OCI-LY3 (cell line): ENCODE measurements at regions not wholly inside any gene's neighbourhood (a gene's known extent, or its start where the extent isn't known, plus 50 kb on each side); places are given as distances from the start of the nearest gene placed in this dataset.

Experiments used
- H2AFZ ChIP-seq: fragments of 200-600, 300-600 bp; shearing (Covaris generic); 2 replicates; pipeline ENCODE4 v1.6.0; 2014; ENCODE audit warnings: antibody characterized with exemption, low read depth, low read length
- H3K27ac ChIP-seq: fragments of 200-600, 300-600 bp; sonication (generic); 2 replicates; pipeline ENCODE4 v1.5.1; 2014; ENCODE audit warnings: mild to moderate bottlenecking, low read length, moderate library complexity, mixed read lengths
- H3K27me3 ChIP-seq: fragments of 200-600, 300-600 bp; sonication (generic); 2 replicates; pipeline ENCODE4 v1.6.1; 2014; ENCODE audit warnings: low read depth, low read length, mixed read lengths
- H3K36me3 ChIP-seq: fragments of 200-600, 300-600 bp; sonication (generic); replicated peaks from 2 replicates; pipeline ENCODE3; 2014; ENCODE audit warnings: low read depth, low read length, mixed read lengths
- H3K4me1 ChIP-seq: fragments of 300-600, 200-600 bp; sonication (generic); 2 replicates; pipeline ENCODE4 v1.6.1; 2014; ENCODE audit warnings: low read length, mixed read lengths
- H3K4me2 ChIP-seq: fragments of 200-600, 300-600 bp; sonication (generic); 2 replicates; pipeline ENCODE4 v1.6.1; 2014; ENCODE audit warnings: low read length, mixed read lengths
- H3K4me3 ChIP-seq: fragments of 300-600, 200-600 bp; sonication (generic); 2 replicates; pipeline ENCODE4 v1.5.1; 2014; ENCODE audit warnings: antibody characterized with exemption, mild to moderate bottlenecking, low read length, moderate library complexity
- H3K79me2 ChIP-seq: fragments of 300-600, 200-600 bp; shearing (Covaris generic); 2 replicates; pipeline ENCODE4 v1.6.1; 2014; ENCODE audit warnings: mild to moderate bottlenecking, low read length, mixed read lengths
- H3K9ac ChIP-seq: fragments of 300-600, 200-600 bp; shearing (Covaris generic); 2 replicates; pipeline ENCODE4 v1.6.0; 2014; ENCODE audit warnings: mild to moderate bottlenecking, low read length, moderate library complexity
- H3K9me3 ChIP-seq: fragments of 200-600, 300-600 bp; shearing (Covaris generic); 2 replicates; pipeline ENCODE4 v1.6.1; 2014; ENCODE audit warnings: low read length, mixed read lengths; ENCODE audit not compliant: insufficient read depth
- H4K20me1 ChIP-seq: fragments of 200-600, 300-600 bp; sonication (generic); 2 replicates; pipeline ENCODE4 v1.6.1; 2016; ENCODE audit warnings: low read length, mixed read lengths; ENCODE audit not compliant: insufficient read depth
- CTCF ChIP-seq: fragments of 200-600, 300-600 bp; sonication (generic); IDR thresholded peaks from 2 replicates; pipeline ENCODE4 v1.5.1; 2014; ENCODE audit warnings: antibody characterized with exemption, low read length, low read depth
- EZH2phosphoT487 ChIP-seq: fragments of 200-600 bp; shearing (Covaris generic); IDR thresholded peaks from 2 replicates; pipeline ENCODE4 v1.6.1; 2018; ENCODE audit warnings: antibody characterized with exemption, mixed run types, low read depth

- no peak overlapping the region for H3K27ac ChIP-seq
- no peak overlapping the region for H2AFZ ChIP-seq
- no peaks in the 10 kb centered on the region for H3K36me3 ChIP-seq
- H3K9ac ChIP-seq: no peak overlapping the region
- no peak overlapping the region for H3K4me3 ChIP-seq
- H4K20me1 ChIP-seq: no peaks in the 10 kb centered on the region
- 0 out of 2 replicates have a peak, but pooled peaks cover 3% of the 10 kb centered on the region for H3K27me3 ChIP-seq
- TF ChIP-seq CTCF (no peak), EZH2phosphoT487 (no peak)
- no peaks in the 10 kb centered on the region for H3K9me3 ChIP-seq
- H3K79me2 ChIP-seq: no peaks in the 10 kb centered on the region
- no peak overlapping the region for H3K4me2 ChIP-seq
- no peaks in the 10 kb centered on the region for H3K4me1 ChIP-seq
These were observed 122.1 kb upstream of the LYPLAL1 start for GRCh38 chr1:219051547-219051946.

- Histone ChIP-seq H3K27me3 (no peaks in the 10 kb centered on the region), H3K9ac (no peak overlapping the region), H3K9me3 (no peaks in the 10 kb centered on the region), H3K4me3 (no peak overlapping the region), H3K27ac (no peak overlapping the region), H2AFZ (no peak overlapping the region), H3K36me3 (no peaks in the 10 kb centered on the region), H3K4me1 (no peaks in the 10 kb centered on the region), H4K20me1 (no peaks in the 10 kb centered on the region), H3K79me2 (no peaks in the 10 kb centered on the region), H3K4me2 (no peak overlapping the region)
- TF ChIP-seq EZH2phosphoT487: no peak
- TF ChIP-seq CTCF: no peak
These were observed 114.5 kb upstream of the LYPLAL1 start for GRCh38 chr1:219058891-219059820.

- Histone ChIP-seq H3K27me3 (no peaks in the 10 kb centered on the region), H3K9me3 (no peaks in the 10 kb centered on the region), H3K4me3 (no peak overlapping the region), H3K4me1 (no peaks in the 10 kb centered on the region), H3K27ac (no peak overlapping the region), H3K9ac (no peak overlapping the region), H3K79me2 (no peaks in the 10 kb centered on the region), H3K4me2 (no peak overlapping the region), H4K20me1 (no peaks in the 10 kb centered on the region), H3K36me3 (no peaks in the 10 kb centered on the region), H2AFZ (no peak overlapping the region)
- no peak for TF ChIP-seq CTCF
- TF ChIP-seq EZH2phosphoT487: no peak
These were observed 112.9 kb upstream of the LYPLAL1 start for GRCh38 chr1:219060798-219061197.

- no peaks in the 10 kb centered on the region for H3K27me3 ChIP-seq
- H3K4me3 ChIP-seq: no peak overlapping the region
- no peak overlapping the region for H3K9ac ChIP-seq
- H3K4me1 ChIP-seq: peaks cover 8% of the 10 kb centered on the region
- no peaks in the 10 kb centered on the region for H3K79me2 ChIP-seq
- H3K36me3 ChIP-seq: no peaks in the 10 kb centered on the region
- H4K20me1 ChIP-seq: no peaks in the 10 kb centered on the region
- no peak overlapping the region for H3K27ac ChIP-seq
- no peaks in the 10 kb centered on the region for H3K9me3 ChIP-seq
- no peak for TF ChIP-seq CTCF
- TF ChIP-seq EZH2phosphoT487: no peak
- H3K4me2 ChIP-seq: no peak overlapping the region
- H2AFZ ChIP-seq: no peak overlapping the region
These were observed 111.5 kb upstream of the LYPLAL1 start for GRCh38 chr1:219062161-219062560.
